Esophagus muscularis mucosa (tissue), 4 donors: ENCODE measurements at regions not wholly inside any gene's neighbourhood (a gene's known extent, or its start where the extent isn't known, plus 50 kb on each side); places are given as distances from the start of the nearest gene placed in this dataset.
"Not testable (repeated sequence)": the region's sequence is repeated elsewhere in the genome, so short reads cannot be mapped to it uniquely, and the experiment has no call there.

Experiments
- DNase-seq: peaks from one replicate; pipeline ENCODE4 v3.0.0-alpha.2; 2017; ENCODE audit errors: extremely low spot score
- H3K27ac ChIP-seq, 4 donors: fragments of 200-600 bp; sonication (generic); replicated peaks in 1 of 4; 1 replicate in 3 of 4; 2 replicates in 1 of 4; pipeline ENCODE4 v1.5.1; 2016 to 2019; ENCODE audit warnings: mild to moderate bottlenecking in 1 of 4
- H3K27me3 ChIP-seq, 4 donors: fragments of 200-600 bp; sonication (generic); one replicate each; pipeline versions ENCODE4 v1.5.1 to v1.6.0; 2016 to 2019
- H3K36me3 ChIP-seq, 4 donors: fragments of 200-600 bp; sonication (generic); one replicate each; pipeline ENCODE4 v1.5.1; 2016 to 2019
- H3K4me1 ChIP-seq, 4 donors: fragments of 200-600 bp; sonication (generic); one replicate each; pipeline ENCODE4 v1.5.1; 2016 to 2019
- H3K4me3 ChIP-seq, 4 donors: fragments of 200-600 bp; sonication (generic); 1 replicate in 2 of 4; 2 replicates in 2 of 4; pipeline ENCODE4 v1.5.1; 2016 to 2019; ENCODE audit warnings: mild to moderate bottlenecking in 4 of 4, moderate library complexity in 1 of 4
- H3K9me3 ChIP-seq, 4 donors: fragments of 200-600 bp; sonication (generic); 1 replicate in 3 of 4; 2 replicates in 1 of 4; pipeline ENCODE4 v1.5.1; 2016 to 2019
- EP300 ChIP-seq: sonication (generic); formaldehyde crosslinking; IDR thresholded peaks from one replicate; pipeline ENCODE4 v1.6.1; 2017; ENCODE audit warnings: antibody characterized with exemption
- POLR2A ChIP-seq: fragments of 450-650 bp; IDR thresholded peaks from one replicate; pipeline ENCODE4 v1.6.1; 2017; ENCODE audit warnings: antibody characterized with exemption, moderate library complexity, mild to moderate bottlenecking, low read depth
- POLR2AphosphoS5 ChIP-seq, 2 donors: sonication (generic); formaldehyde crosslinking; IDR thresholded peaks; one replicate each; pipeline ENCODE4 v1.6.1; 2017; ENCODE audit warnings: antibody characterized with exemption in 2 of 2
- WGBS: methylation state at CpG from one replicate; pipeline ENCODE4 v1.1.5; 2018; 5-methylcytosine and 5-hydroxymethylcytosine counted together
- intact Hi-C: fragments of 100-400 bp; cut with DNase I; formaldehyde crosslinking; loops from one replicate; pipeline ENCODE4 v1.15.1; 2023
- TF ChIP-seq, protein P1 (sequence below), 3 experiments: fragments of 200-600 bp in 2 of 3; fragments of 450-650 bp in 1 of 3; sonication (generic) in 2 of 3; IDR thresholded peaks; one replicate each; pipeline ENCODE4 v1.5.1; 2017 to 2019; ENCODE audit warnings: antibody characterized with exemption in 3 of 3, mild to moderate bottlenecking in 2 of 3, moderate library complexity in 1 of 3

DNA sequence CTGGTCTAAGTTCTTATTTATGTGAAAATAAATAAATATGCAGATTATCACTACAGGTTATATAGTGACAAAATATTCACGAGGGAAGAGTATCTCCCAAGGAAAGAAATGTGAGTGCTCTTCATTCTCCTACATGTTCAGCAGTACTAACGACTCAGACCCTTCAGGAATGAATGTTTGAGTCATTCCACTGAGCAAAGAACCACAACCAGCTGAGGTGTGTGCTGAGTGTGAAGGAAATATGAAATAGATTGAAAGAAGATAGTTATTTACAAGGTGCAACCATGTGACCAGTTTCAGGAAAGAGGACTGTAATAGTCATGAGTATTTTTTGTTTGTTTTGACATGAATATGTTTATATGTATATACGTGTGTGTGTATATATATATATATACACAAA is 228.7 kb downstream of the TUSC1 start:
- no peaks in the 10 kb centered on the region for H3K36me3 ChIP-seq
- no peaks in the 10 kb centered on the region for H3K27me3 ChIP-seq
- WGBS = 78% methylated on average over 3 of the region's 3 CpGs
- no peaks in the 10 kb centered on the region for H3K9me3 ChIP-seq
- no peak overlapping the region for H3K4me3 ChIP-seq
- no peak overlapping the region for H3K27ac ChIP-seq
- no peak for DNase-seq
- H3K4me1 ChIP-seq = no peaks in the 10 kb centered on the region
- intact Hi-C loops = no loop called here
- TF ChIP-seq EP300 (no peak), POLR2A (no peak), POLR2AphosphoS5 (IDR thresholded peaks at IDR 0.05) (no peak)
- TF ChIP-seq, protein P1, sequence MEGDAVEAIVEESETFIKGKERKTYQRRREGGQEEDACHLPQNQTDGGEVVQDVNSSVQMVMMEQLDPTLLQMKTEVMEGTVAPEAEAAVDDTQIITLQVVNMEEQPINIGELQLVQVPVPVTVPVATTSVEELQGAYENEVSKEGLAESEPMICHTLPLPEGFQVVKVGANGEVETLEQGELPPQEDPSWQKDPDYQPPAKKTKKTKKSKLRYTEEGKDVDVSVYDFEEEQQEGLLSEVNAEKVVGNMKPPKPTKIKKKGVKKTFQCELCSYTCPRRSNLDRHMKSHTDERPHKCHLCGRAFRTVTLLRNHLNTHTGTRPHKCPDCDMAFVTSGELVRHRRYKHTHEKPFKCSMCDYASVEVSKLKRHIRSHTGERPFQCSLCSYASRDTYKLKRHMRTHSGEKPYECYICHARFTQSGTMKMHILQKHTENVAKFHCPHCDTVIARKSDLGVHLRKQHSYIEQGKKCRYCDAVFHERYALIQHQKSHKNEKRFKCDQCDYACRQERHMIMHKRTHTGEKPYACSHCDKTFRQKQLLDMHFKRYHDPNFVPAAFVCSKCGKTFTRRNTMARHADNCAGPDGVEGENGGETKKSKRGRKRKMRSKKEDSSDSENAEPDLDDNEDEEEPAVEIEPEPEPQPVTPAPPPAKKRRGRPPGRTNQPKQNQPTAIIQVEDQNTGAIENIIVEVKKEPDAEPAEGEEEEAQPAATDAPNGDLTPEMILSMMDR (IDR thresholded peaks at IDR 0.05) = no peak

DNA sequence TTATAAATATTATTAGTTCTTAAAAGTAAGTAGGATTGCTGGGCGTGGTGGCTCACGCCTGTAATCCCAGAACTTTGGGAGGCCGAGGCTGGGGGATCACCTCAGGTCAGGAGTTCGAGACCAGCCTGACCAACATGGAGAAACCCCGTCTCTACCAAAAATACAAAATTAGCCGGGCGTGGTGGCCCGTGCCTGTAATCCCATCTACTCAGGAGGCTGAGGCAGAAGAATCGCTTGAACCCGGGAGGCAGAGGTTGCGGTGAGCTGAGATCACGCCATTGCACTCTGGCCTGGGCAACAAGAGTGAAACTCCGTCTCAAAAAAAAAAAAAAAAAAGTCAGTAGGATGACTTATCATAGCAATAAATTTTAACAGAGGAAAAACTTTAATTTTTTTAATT is 232.5 kb downstream of the TUSC1 start:
- H3K4me1 ChIP-seq, H3K36me3 ChIP-seq, H3K9me3 ChIP-seq, DNase-seq, H3K4me3 ChIP-seq, H3K27me3 ChIP-seq, intact Hi-C loops, H3K27ac ChIP-seq: not testable (repeated sequence)
- 95% methylated on average over 13 of the region's 13 CpGs for WGBS

DNA sequence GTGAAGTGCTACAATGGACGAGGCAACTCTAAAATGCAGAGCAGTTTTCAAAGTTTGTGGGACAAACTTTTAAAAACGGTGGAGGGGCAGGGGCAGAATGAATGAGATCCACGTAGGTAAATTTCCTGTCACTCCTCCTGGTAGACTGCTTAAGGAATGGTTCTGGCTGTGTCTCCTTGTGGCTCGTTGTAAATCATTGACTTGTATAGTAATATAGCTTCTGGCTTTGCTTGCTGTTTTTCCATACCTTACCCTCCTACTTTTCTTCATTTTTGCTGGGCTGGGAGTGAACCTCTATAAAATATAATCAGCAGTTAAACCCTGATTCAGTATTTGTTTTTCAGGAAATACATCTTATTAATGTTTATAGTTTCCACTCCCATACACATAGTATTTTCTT is 235.7 kb downstream of the TUSC1 start:
- no peak overlapping the region for H3K4me3 ChIP-seq
- intact Hi-C loops = no loop called here
- H3K36me3 ChIP-seq = no peaks in the 10 kb centered on the region
- TF ChIP-seq POLR2AphosphoS5 (IDR thresholded peaks at IDR 0.05) (no peak), EP300 (no peak)
- TF ChIP-seq, protein P1 (IDR thresholded peaks at IDR 0.05) = no peak
- 68% methylated on average over 4 of the region's 4 CpGs for WGBS
- no peaks in the 10 kb centered on the region for H3K27me3 ChIP-seq
- H3K9me3 ChIP-seq = peaks cover 0 to 4% (median 0%) of the 10 kb centered on the region in 4 donors
- H3K4me1 ChIP-seq = no peaks in the 10 kb centered on the region
- DNase-seq = no peak
- no peak overlapping the region for H3K27ac ChIP-seq

DNA sequence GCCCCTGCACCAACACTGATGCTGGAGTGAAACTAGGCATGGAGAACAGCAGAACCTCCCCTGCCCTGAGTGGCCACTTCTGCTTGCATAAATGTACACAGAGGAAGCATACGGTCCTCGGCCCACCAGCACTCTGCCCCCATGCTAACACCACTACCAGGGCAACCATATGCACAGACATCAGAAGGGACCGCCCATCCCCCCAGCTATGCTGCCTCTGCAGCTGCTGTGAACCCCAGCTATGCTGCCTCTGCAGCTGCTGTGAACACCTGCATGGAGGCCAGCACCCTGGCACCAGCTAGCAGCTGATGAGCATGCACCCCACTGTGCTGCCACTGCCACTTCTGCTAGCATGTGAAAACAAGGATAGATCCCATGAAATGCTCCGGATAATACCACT is 250.3 kb downstream of the TUSC1 start:
- DNase-seq = no peak
- H3K36me3 ChIP-seq = no peaks in the 10 kb centered on the region
- no peak for TF ChIP-seq POLR2A
- H3K4me3 ChIP-seq = no peak overlapping the region
- intact Hi-C loops = no loop called here
- no peak overlapping the region for H3K27ac ChIP-seq
- WGBS = 88% methylated on average over 4 of the region's 4 CpGs
- no peaks in the 10 kb centered on the region for H3K27me3 ChIP-seq
- H3K4me1 ChIP-seq = no peaks in the 10 kb centered on the region
- H3K9me3 ChIP-seq = peaks cover 0 to 9% (median 7%) of the 10 kb centered on the region in 4 donors

- intact Hi-C loops = no loop called here
- WGBS = 100% methylated on average over 2 of the region's 4 CpGs
- H3K27ac ChIP-seq = no peak overlapping the region
- no peak overlapping the region for H3K4me3 ChIP-seq
- DNase-seq = no peak
- H3K9me3 ChIP-seq = peaks cover 0 to 5% (median 3%) of the 10 kb centered on the region in 4 donors
- no peaks in the 10 kb centered on the region for H3K36me3 ChIP-seq
- H3K4me1 ChIP-seq = no peaks in the 10 kb centered on the region
- H3K27me3 ChIP-seq = no peaks in the 10 kb centered on the region
- no peak for TF ChIP-seq POLR2A
- TF ChIP-seq, protein P1 (IDR thresholded peaks at IDR 0.05) = no peak
- TF ChIP-seq EP300 = no peak
These were observed 251.0 kb downstream of the TUSC1 start for GRCh38 chr9:25427290-25427689.

DNA sequence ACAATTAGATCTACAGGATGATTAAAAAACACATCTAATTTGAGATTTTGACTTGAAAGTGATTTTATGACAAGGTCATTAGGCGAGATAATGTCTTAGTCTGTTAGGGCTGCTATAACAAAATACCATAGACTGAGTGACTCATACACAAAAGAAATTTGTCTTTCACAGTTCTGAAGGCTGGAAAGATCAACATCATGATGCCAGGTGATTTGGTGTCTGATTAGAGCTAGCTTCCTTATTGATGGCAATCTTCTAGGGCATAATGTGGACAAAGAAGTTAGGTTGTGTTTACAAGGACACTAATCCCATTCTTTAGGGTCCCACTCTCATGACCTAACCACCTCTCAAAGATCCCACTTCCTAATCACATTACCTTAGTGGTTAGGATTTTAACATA is 256.7 kb downstream of the TUSC1 start:
- no peaks in the 10 kb centered on the region for H3K9me3 ChIP-seq
- no peak overlapping the region for H3K4me3 ChIP-seq
- no peak for DNase-seq
- no peak overlapping the region for H3K27ac ChIP-seq
- 92% methylated on average over 1 of the region's 1 CpG for WGBS
- H3K27me3 ChIP-seq = no peaks in the 10 kb centered on the region
- TF ChIP-seq EP300 = no peak
- H3K4me1 ChIP-seq = no peaks in the 10 kb centered on the region
- no peaks in the 10 kb centered on the region for H3K36me3 ChIP-seq
- intact Hi-C loops = no loop called here
